GM06990 (cell line): ENCODE measurements at regions not wholly inside any gene's neighbourhood (a gene's known extent, or its start where the extent isn't known, plus 50 kb on each side); places are given as distances from the start of the nearest gene placed in this dataset.

ENCODE experiments used
- DNase-seq: peaks from one replicate; pipeline ENCODE4 v3.0.0-alpha.2; 2011; ENCODE audit not compliant: insufficient read length; ENCODE audit errors: extremely low read depth
- H3K27me3 ChIP-seq: replicated peaks from 2 replicates; pipeline ENCODE4 v1.6.0; 2011; ENCODE audit warnings: low read length; ENCODE audit not compliant: control insufficient read depth, insufficient read depth
- H3K36me3 ChIP-seq: 2 replicates; pipeline ENCODE4 v1.5.1; 2011; ENCODE audit warnings: low read length; ENCODE audit not compliant: control insufficient read depth, insufficient read depth
- H3K4me3 ChIP-seq: replicated peaks from 2 replicates; pipeline ENCODE4 v1.5.1; 2011; ENCODE audit warnings: low read depth, mild to moderate bottlenecking, control low read depth, low read length
- CTCF ChIP-seq: IDR thresholded peaks from 2 replicates; pipeline ENCODE4 v1.5.1; 2011; ENCODE audit warnings: low read length, control low read depth, mild to moderate bottlenecking, inconsistent platforms; ENCODE audit not compliant: insufficient read depth, poor library complexity, severe bottlenecking

- no peak overlapping the region for H3K4me3 ChIP-seq
- no peak for TF ChIP-seq CTCF
- no peak for DNase-seq
- H3K27me3 ChIP-seq, result no peaks in the 10 kb centered on the region; the same call in 1 of the 2 replicates
- no peaks in the 10 kb centered on the region for H3K36me3 ChIP-seq
Measured at GRCh38 chr11:71109186-71109585, 143.2 kb downstream of the SHANK2 start.

- H3K4me3 ChIP-seq, result no peak overlapping the region
- no peaks in the 10 kb centered on the region for H3K36me3 ChIP-seq
- H3K27me3 ChIP-seq, result no peaks in the 10 kb centered on the region; the same call in 1 of the 2 replicates
- TF ChIP-seq CTCF, result no peak
- DNase-seq, result no peak
Measured at GRCh38 chr11:71108013-71108865, 144.1 kb downstream of the SHANK2 start.

GRCh38 chr11:71106671-71107070 is 145.7 kb downstream of the SHANK2 start:
- no peaks in the 10 kb centered on the region; the same call in 1 of the 2 replicates for H3K27me3 ChIP-seq

GRCh38 chr11:71103266-71103665 is 149.1 kb downstream of the SHANK2 start:
- Histone ChIP-seq H3K27me3 (no peaks in the 10 kb centered on the region; the same call in 1 of the 2 replicates), H3K36me3 (no peaks in the 10 kb centered on the region), H3K4me3 (no peak overlapping the region)
- no peak for DNase-seq
- TF ChIP-seq CTCF, result no peak

More at GRCh38 chr11:71106671-71107070, 145.7 kb downstream of the SHANK2 start:
- H3K36me3 ChIP-seq, result no peaks in the 10 kb centered on the region
- DNase-seq, result no peak
- TF ChIP-seq CTCF, result no peak
- H3K4me3 ChIP-seq, result no peak overlapping the region

- H3K4me3 ChIP-seq, result no peak overlapping the region
- TF ChIP-seq CTCF, result no peak
- H3K27me3 ChIP-seq, result no peaks in the 10 kb centered on the region
- DNase-seq, result no peak
- no peaks in the 10 kb centered on the region for H3K36me3 ChIP-seq
Measured at GRCh38 chr11:71102251-71102995, 150.0 kb downstream of the SHANK2 start.
